WTC11 (cell line): ENCODE measurements at regions not wholly inside any gene's neighbourhood (a gene's known extent, or its start where the extent isn't known, plus 50 kb on each side); places are given as distances from the start of the nearest gene placed in this dataset.

Experiments
- ATAC-seq: fragments of 200-7000 bp; cut with Tn5 transposase; 2 replicates; pipeline ENCODE4 v1.10.0; 2021; ENCODE audit warnings: mild to moderate bottlenecking, moderate library complexity
- CTCF ChIA-PET: fragments of 300-600 bp; sonication (Branson Sonifier 250); formaldehyde crosslinking; loops from one replicate; lab custom pipeline; 2021; ENCODE audit warnings: antibody characterized with exemption; lab: Charles Lee
- POLR2A ChIA-PET: fragments of 350-600 bp; sonication (Branson Sonifier 250); formaldehyde crosslinking; loops from one replicate; lab custom pipeline; 2021; ENCODE audit warnings: antibody characterized with exemption; lab: Charles Lee
- DNase-seq: peaks from one replicate; pipeline ENCODE4 v3.0.0; 2021; ENCODE audit warnings: low spot score
- H3K27ac Mint-ChIP-seq: 2 replicates; pipeline ENCODE4 v1.8.0; 2021; ENCODE audit warnings: mixed read lengths
- H3K27me3 Mint-ChIP-seq: 2 replicates; pipeline ENCODE4 v1.8.0; 2021; ENCODE audit warnings: low read depth, mild to moderate bottlenecking, moderate library complexity, mixed read lengths
- H3K36me3 Mint-ChIP-seq: 2 replicates; pipeline ENCODE4 v1.8.0; 2021; ENCODE audit warnings: mixed read lengths
- H3K4me1 Mint-ChIP-seq: 2 replicates; pipeline ENCODE4 v1.8.0; 2022; ENCODE audit warnings: mixed read lengths
- H3K4me3 Mint-ChIP-seq: 2 replicates; pipeline ENCODE4 v1.8.0; 2021; ENCODE audit warnings: mild to moderate bottlenecking, moderate library complexity, mixed read lengths
- H3K9me3 Mint-ChIP-seq: 2 replicates; pipeline ENCODE4 v1.8.0; 2021; ENCODE audit warnings: mixed read lengths
- CREB1 ChIP-seq: sonication (generic); formaldehyde crosslinking; IDR thresholded peaks from 2 replicates; pipeline ENCODE4 v1.8.0; 2023; ENCODE audit warnings: mild to moderate bottlenecking, missing genetic modification reagents
- CTCF ChIP-seq: fragments of 200-600 bp; IDR thresholded peaks from 2 replicates; pipeline ENCODE4 v1.8.0; 2022; ENCODE audit warnings: antibody characterized with exemption
- ERG ChIP-seq: fragments of 250-450 bp; sonication (Bioruptor Pico); IDR thresholded peaks from 2 replicates; pipeline ENCODE4 v1.8.0; 2021; ENCODE audit warnings: mild to moderate bottlenecking
- ESRRA ChIP-seq: sonication (generic); formaldehyde crosslinking; IDR thresholded peaks from 2 replicates; pipeline ENCODE4 v1.8.1; 2022; ENCODE audit warnings: mild to moderate bottlenecking, missing genetic modification reagents, borderline replicate concordance
- ETV6 ChIP-seq: sonication (generic); formaldehyde crosslinking; IDR thresholded peaks from 2 replicates; pipeline ENCODE4 v1.8.1; 2022; ENCODE audit warnings: mild to moderate bottlenecking, missing genetic modification reagents
- FOXK1 ChIP-seq: sonication (generic); formaldehyde crosslinking; IDR thresholded peaks from 2 replicates; pipeline ENCODE4 v1.8.0; 2022; ENCODE audit warnings: mild to moderate bottlenecking, moderate library complexity, missing genetic modification reagents
- FOXP1 ChIP-seq: sonication (generic); formaldehyde crosslinking; IDR thresholded peaks from 2 replicates; pipeline ENCODE4 v1.8.0; 2022; ENCODE audit warnings: missing genetic modification reagents, mild to moderate bottlenecking, moderate library complexity, borderline replicate concordance
- GABPB1 ChIP-seq: sonication (generic); formaldehyde crosslinking; IDR thresholded peaks from 2 replicates; pipeline ENCODE4 v1.8.1; 2023; ENCODE audit warnings: mild to moderate bottlenecking, missing genetic modification reagents
- GRHL2 ChIP-seq: fragments of 250-450 bp; sonication (Bioruptor Pico); IDR thresholded peaks from 2 replicates; pipeline ENCODE4 v1.8.0; 2022; ENCODE audit warnings: mild to moderate bottlenecking, moderate library complexity; ENCODE audit not compliant: insufficient replicate concordance, severe bottlenecking
- GTF2I ChIP-seq: fragments of 250-450 bp; sonication (Bioruptor Pico); conservative IDR thresholded peaks from 2 replicates; pipeline ENCODE4 v1.4.0; 2021; ENCODE audit warnings: mild to moderate bottlenecking
- MYBL2 ChIP-seq: sonication (generic); formaldehyde crosslinking; IDR thresholded peaks from 2 replicates; pipeline ENCODE4 v1.8.1; 2023; ENCODE audit warnings: mild to moderate bottlenecking, moderate library complexity, missing genetic modification reagents
- NFATC4 ChIP-seq: fragments of 250-450 bp; sonication (Bioruptor Pico); IDR thresholded peaks from 2 replicates; pipeline ENCODE4 v1.9.0; 2021; ENCODE audit warnings: mild to moderate bottlenecking
- PRRX2 ChIP-seq: fragments of 250-450 bp; sonication (Bioruptor Pico); IDR thresholded peaks from 2 replicates; pipeline ENCODE4 v1.8.0; 2021; ENCODE audit warnings: mild to moderate bottlenecking
- SOX15 ChIP-seq: fragments of 250-450 bp; sonication (Bioruptor Pico); IDR thresholded peaks from 2 replicates; pipeline ENCODE4 v1.9.0; 2021; ENCODE audit warnings: mild to moderate bottlenecking
- STAT6 ChIP-seq: sonication (generic); formaldehyde crosslinking; conservative IDR thresholded peaks from 2 replicates; pipeline ENCODE4 v1.8.1; 2023; ENCODE audit warnings: mild to moderate bottlenecking, low read depth, missing genetic modification reagents, moderate library complexity
- TEAD4 ChIP-seq: sonication (generic); formaldehyde crosslinking; IDR thresholded peaks from 2 replicates; pipeline ENCODE4 v1.8.0; 2022; ENCODE audit warnings: mild to moderate bottlenecking, missing genetic modification reagents
- USF1 ChIP-seq: sonication (generic); formaldehyde crosslinking; IDR thresholded peaks from 2 replicates; pipeline ENCODE4 v1.8.0; 2022; ENCODE audit warnings: mild to moderate bottlenecking, missing genetic modification reagents
- TF ChIP-seq, protein P1 (sequence below): sonication (generic); formaldehyde crosslinking; IDR thresholded peaks from 2 replicates; pipeline ENCODE4 v1.8.1; 2022; ENCODE audit warnings: missing genetic modification reagents, borderline replicate concordance
- TF ChIP-seq, protein P2 (sequence below): sonication (generic); formaldehyde crosslinking; IDR thresholded peaks from 2 replicates; pipeline ENCODE4 v1.8.0; 2022; ENCODE audit warnings: mild to moderate bottlenecking, missing genetic modification reagents
- TF ChIP-seq, protein P3 (sequence below): sonication (generic); formaldehyde crosslinking; IDR thresholded peaks from 2 replicates; pipeline ENCODE4 v1.8.1; 2022; ENCODE audit warnings: low read depth, missing genetic modification reagents, borderline replicate concordance
- TF ChIP-seq, protein P4 (sequence below): fragments of 250-450 bp; sonication (Bioruptor Pico); conservative IDR thresholded peaks from 2 replicates; pipeline ENCODE4 v1.9.0; 2021; ENCODE audit warnings: mild to moderate bottlenecking

DNA sequence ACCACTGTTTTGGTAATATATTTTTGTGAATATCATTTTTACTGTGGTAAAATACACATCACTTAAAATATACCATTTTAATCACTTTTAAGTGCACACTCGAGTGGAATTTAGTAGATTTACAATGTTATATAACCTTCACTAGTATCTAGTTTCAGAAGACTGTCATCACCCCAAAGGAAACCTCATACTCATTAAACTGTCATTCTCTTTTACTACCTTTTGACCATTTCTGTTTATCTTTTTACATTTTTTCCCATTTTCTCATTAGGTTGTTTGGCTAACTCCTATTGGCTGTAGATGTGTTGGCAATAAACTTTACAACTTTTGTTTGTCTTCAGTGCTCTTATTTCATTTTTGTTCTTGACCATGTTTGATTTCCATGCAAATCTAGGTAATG lies 1168.3 kb upstream of the PCDH7 start (continued):
- TF ChIP-seq, protein P1, sequence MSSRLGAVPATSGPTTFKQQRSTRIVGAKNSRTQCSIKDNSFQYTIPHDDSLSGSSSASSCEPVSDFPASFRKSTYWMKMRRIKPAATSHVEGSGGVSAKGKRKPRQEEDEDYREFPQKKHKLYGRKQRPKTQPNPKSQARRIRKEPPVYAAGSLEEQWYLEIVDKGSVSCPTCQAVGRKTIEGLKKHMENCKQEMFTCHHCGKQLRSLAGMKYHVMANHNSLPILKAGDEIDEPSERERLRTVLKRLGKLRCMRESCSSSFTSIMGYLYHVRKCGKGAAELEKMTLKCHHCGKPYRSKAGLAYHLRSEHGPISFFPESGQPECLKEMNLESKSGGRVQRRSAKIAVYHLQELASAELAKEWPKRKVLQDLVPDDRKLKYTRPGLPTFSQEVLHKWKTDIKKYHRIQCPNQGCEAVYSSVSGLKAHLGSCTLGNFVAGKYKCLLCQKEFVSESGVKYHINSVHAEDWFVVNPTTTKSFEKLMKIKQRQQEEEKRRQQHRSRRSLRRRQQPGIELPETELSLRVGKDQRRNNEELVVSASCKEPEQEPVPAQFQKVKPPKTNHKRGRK (CRISPR knock-in tag): no peak
- TF ChIP-seq FOXP1 (CRISPR knock-in tag): no peak
- no peak for TF ChIP-seq USF1 (CRISPR knock-in tag)
- no peak for TF ChIP-seq SOX15 (CRISPR knock-in tag)

DNA sequence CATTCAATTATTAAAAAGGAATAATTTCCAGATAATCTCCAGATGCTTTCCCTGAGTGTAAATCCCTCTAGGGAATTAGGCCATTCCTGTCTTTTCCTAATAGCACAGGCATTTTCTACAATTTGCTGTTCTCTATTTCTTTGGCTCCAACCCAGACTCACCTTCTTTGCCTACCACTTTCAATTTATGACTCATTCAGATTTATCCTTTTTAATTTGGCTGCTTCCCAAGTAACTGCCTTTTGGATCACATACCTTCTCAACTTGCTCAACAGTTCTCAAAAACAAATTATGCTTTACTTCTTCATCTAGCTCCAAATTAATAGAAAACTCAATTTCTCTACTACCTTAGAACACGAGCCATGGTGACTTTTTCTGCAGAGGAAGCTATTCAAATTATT lies 1166.3 kb upstream of the PCDH7 start:
- CTCF ChIA-PET: no interaction called here
- no peak for DNase-seq
- POLR2A ChIA-PET: no interaction called here
- no peaks in the 10 kb centered on the region for H3K4me1 Mint-ChIP-seq
- H3K27me3 Mint-ChIP-seq: no peaks in the 10 kb centered on the region
- H3K27ac Mint-ChIP-seq: no peak overlapping the region
- no peak overlapping the region for H3K4me3 Mint-ChIP-seq
- TF ChIP-seq GABPB1 (CRISPR knock-in tag) (no peak), PRRX2 (CRISPR knock-in tag) (no peak), ETV6 (CRISPR knock-in tag) (no peak), TEAD4 (CRISPR knock-in tag) (no peak), CREB1 (CRISPR knock-in tag) (no peak), CTCF (no peak), FOXK1 (CRISPR knock-in tag) (no peak), ESRRA (CRISPR knock-in tag) (no peak)
- TF ChIP-seq, protein P2, sequence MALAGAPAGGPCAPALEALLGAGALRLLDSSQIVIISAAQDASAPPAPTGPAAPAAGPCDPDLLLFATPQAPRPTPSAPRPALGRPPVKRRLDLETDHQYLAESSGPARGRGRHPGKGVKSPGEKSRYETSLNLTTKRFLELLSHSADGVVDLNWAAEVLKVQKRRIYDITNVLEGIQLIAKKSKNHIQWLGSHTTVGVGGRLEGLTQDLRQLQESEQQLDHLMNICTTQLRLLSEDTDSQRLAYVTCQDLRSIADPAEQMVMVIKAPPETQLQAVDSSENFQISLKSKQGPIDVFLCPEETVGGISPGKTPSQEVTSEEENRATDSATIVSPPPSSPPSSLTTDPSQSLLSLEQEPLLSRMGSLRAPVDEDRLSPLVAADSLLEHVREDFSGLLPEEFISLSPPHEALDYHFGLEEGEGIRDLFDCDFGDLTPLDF (CRISPR knock-in tag): no peak
- TF ChIP-seq, protein P3, sequence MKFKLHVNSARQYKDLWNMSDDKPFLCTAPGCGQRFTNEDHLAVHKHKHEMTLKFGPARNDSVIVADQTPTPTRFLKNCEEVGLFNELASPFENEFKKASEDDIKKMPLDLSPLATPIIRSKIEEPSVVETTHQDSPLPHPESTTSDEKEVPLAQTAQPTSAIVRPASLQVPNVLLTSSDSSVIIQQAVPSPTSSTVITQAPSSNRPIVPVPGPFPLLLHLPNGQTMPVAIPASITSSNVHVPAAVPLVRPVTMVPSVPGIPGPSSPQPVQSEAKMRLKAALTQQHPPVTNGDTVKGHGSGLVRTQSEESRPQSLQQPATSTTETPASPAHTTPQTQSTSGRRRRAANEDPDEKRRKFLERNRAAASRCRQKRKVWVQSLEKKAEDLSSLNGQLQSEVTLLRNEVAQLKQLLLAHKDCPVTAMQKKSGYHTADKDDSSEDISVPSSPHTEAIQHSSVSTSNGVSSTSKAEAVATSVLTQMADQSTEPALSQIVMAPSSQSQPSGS: no peak
- no peak for ATAC-seq
- no peaks in the 10 kb centered on the region for H3K36me3 Mint-ChIP-seq
- peaks cover 5% of the 10 kb centered on the region; the same call in 1 of the 2 replicates for H3K9me3 Mint-ChIP-seq

GRCh38 chr4:29558789-29559188 lies 1161.4 kb upstream of the PCDH7 start:
- H3K9me3 Mint-ChIP-seq: peaks cover 9% of the 10 kb centered on the region
- H3K27me3 Mint-ChIP-seq: no peaks in the 10 kb centered on the region
- DNase-seq (no peak), ATAC-seq (no peak)
- ChIA-PET POLR2A (no interaction called here), CTCF (no interaction called here)
- H3K36me3 Mint-ChIP-seq: no peaks in the 10 kb centered on the region
- no peak overlapping the region for H3K27ac Mint-ChIP-seq
- no peak overlapping the region for H3K4me3 Mint-ChIP-seq
- no peaks in the 10 kb centered on the region for H3K4me1 Mint-ChIP-seq
- TF ChIP-seq MYBL2 (CRISPR knock-in tag): no peak
- no peak for TF ChIP-seq NFATC4 (CRISPR knock-in tag)
- no peak for TF ChIP-seq STAT6 (CRISPR knock-in tag)
- TF ChIP-seq ERG: no peak
- TF ChIP-seq GTF2I (CRISPR knock-in tag): no peak
- TF ChIP-seq GRHL2 (CRISPR knock-in tag): no peak
- TF ChIP-seq, protein P4, sequence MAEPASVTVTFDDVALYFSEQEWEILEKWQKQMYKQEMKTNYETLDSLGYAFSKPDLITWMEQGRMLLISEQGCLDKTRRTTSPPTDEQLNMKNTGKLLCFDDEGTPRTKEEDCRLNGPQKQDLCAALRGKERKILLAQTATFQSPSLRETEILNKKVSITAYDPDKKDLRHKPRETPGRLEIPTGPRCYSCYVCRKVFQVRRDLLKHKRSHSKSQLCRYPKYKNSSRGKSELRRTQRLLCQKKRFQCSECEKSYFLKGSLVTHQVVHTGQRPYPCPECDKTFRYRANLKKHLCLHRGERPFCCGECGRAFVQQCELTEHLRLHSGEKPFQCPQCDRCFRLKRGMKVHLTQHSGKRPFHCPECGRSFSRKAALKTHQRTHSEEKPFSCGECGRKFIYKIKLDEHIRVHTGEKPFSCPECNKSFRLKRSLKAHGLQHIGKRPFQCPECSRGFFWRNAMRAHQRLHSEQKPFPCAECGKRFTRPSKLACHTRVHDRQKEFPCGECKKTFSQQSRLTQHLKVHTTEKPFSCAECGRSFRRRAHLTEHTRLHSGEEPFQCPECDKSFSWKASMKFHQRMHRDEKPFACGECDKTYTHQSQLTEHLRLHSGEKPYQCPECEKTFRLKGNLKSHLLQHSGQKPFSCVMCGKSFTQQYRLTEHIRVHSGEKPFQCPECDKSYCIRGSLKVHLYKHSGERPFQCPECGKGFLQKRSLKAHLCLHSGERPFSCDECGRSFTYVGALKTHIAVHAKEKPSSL (CRISPR knock-in tag): no peak
